ENCODE measurements at regions not wholly inside any gene's neighbourhood (a gene's known extent, or its start where the extent isn't known, plus 50 kb on each side); places are given as distances from the start of the nearest gene placed in this dataset.

GRCh38 chr15:98484914-98485313 lies 163.4 kb upstream of the IGF1R start:
- TF ChIP-seq CTCF (conservative IDR thresholded peaks at IDR 0.05) (no peak), ZFX (IDR thresholded peaks at IDR 0.05) (no peak)
